ENCODE measurements at regions not wholly inside any gene's neighbourhood (a gene's known extent, or its start where the extent isn't known, plus 50 kb on each side); places are given as distances from the start of the nearest gene placed in this dataset.

- DNase-seq = no peak
Observed at GRCh38 chr2:234302664-234302991, 194.3 kb downstream of the ARL4C start.

- DNase-seq = no peak
Observed at GRCh38 chr2:234300932-234301823, 195.7 kb downstream of the ARL4C start.

- peak; percentile 34 for DNase-seq
Observed at GRCh38 chr2:234300391-234300925, 196.4 kb downstream of the ARL4C start.

- no peak for DNase-seq
Observed at GRCh38 chr2:234298918-234299317, 198.0 kb downstream of the ARL4C start.

GRCh38 chr2:234296991-234297390 is 199.9 kb downstream of the ARL4C start:
- no peak for DNase-seq

- no peak for DNase-seq
Observed at GRCh38 chr2:234293973-234294372, 202.9 kb downstream of the ARL4C start.

- no peak for DNase-seq
Observed at GRCh38 chr2:234292962-234293243, 204.0 kb downstream of the ARL4C start.

- peak; percentile 91 for DNase-seq
Observed at GRCh38 chr2:234292205-234292961, 204.5 kb downstream of the ARL4C start.

- peak; percentile 67 for DNase-seq
Observed at GRCh38 chr2:234291765-234292204, 205.1 kb downstream of the ARL4C start.

GRCh38 chr2:234290671-234291070 is 206.2 kb downstream of the ARL4C start:
- DNase-seq = peak; percentile 93

- peak; percentile 45 for DNase-seq
Observed at GRCh38 chr2:234289834-234290590, 206.9 kb downstream of the ARL4C start.

- DNase-seq = peak; percentile 84
Observed at GRCh38 chr2:234288974-234289455, 207.9 kb downstream of the ARL4C start.

- no peak for DNase-seq
Observed at GRCh38 chr2:234287650-234288049, 209.2 kb downstream of the ARL4C start.

GRCh38 chr2:234286956-234287355 is 209.9 kb downstream of the ARL4C start:
- DNase-seq = no peak

GRCh38 chr2:234286118-234286598 is 210.7 kb downstream of the ARL4C start:
- DNase-seq = no peak

- DNase-seq = no peak
Observed at GRCh38 chr2:234285541-234285940, 211.3 kb downstream of the ARL4C start.

- DNase-seq = no peak
Observed at GRCh38 chr2:234279637-234280036, 217.2 kb downstream of the ARL4C start.

- DNase-seq = peak; percentile 44
Observed at GRCh38 chr2:234278556-234279255, 218.2 kb downstream of the ARL4C start.

GRCh38 chr2:234275515-234275914 is 221.4 kb downstream of the ARL4C start:
- no peak for DNase-seq

- peak; percentile 40 for DNase-seq
Observed at GRCh38 chr2:234273887-234274584, 222.8 kb downstream of the ARL4C start.

GRCh38 chr2:234272069-234272850 is 221.8 kb downstream of the SPP2 start:
- DNase-seq = peak; percentile 14

Measured in CD4-positive, alpha-beta T cell treated with Interleukin-12 subunit alpha and Interleukin-12 subunit beta, for 1 hour (primary cell).